Fibroblast of lung (primary cell): ENCODE measurements at regions not wholly inside any gene's neighbourhood (a gene's known extent, or its start where the extent isn't known, plus 50 kb on each side); places are given as distances from the start of the nearest gene placed in this dataset.

Experiments
- DNase-seq, 2 donors: peaks; one replicate each; pipeline versions ENCODE4 v3.0.0 to v3.0.0-alpha.2; 2010; ENCODE audit warnings: low read depth in 2 of 2
- H2AFZ ChIP-seq: 2 replicates; pipeline ENCODE4 v1.5.1; 2012; ENCODE audit warnings: low read length, control low read depth, inconsistent platforms
- H3K27ac ChIP-seq: 2 replicates; pipeline ENCODE4 v1.5.1; 2011; ENCODE audit warnings: low read length, control low read depth; ENCODE audit not compliant: insufficient read depth
- H3K27me3 ChIP-seq: 2 replicates; pipeline ENCODE4 v1.5.1; 2011; ENCODE audit warnings: mild to moderate bottlenecking, low read length; ENCODE audit not compliant: control insufficient read depth, insufficient read depth
- H3K36me3 ChIP-seq: 2 replicates; pipeline ENCODE4 v1.5.1; 2011; ENCODE audit warnings: low read length; ENCODE audit not compliant: control insufficient read depth, insufficient read depth
- H3K4me1 ChIP-seq: 2 replicates; pipeline ENCODE4 v1.5.1; 2011; ENCODE audit warnings: low read length; ENCODE audit not compliant: control insufficient read depth, insufficient read depth; ENCODE audit errors: extremely low read depth
- H3K4me2 ChIP-seq: 2 replicates; pipeline ENCODE4 v1.5.1; 2011; ENCODE audit warnings: low read length, control low read depth; ENCODE audit not compliant: insufficient read depth; ENCODE audit errors: extremely low read depth
- H3K4me3 ChIP-seq, 4 experiments: fragments of 200-600 bp in 1 of 4; sonication (generic) in 1 of 4; replicated peaks in 1 of 4; 2 replicates each; pipeline ENCODE4 v1.5.1; 2011 to 2016; ENCODE audit warnings: low read length in 4 of 4, low read depth in 3 of 4, mild to moderate bottlenecking in 3 of 4, control low read depth in 2 of 4, inconsistent platforms in 1 of 4, mixed read lengths in 1 of 4; ENCODE audit not compliant: insufficient read depth in 1 of 4; ENCODE audit errors: control extremely low read depth in 1 of 4
- H3K79me2 ChIP-seq: 2 replicates; pipeline ENCODE4 v1.5.1; 2012; ENCODE audit warnings: mild to moderate bottlenecking, low read length, inconsistent platforms; ENCODE audit not compliant: control insufficient read depth, insufficient read depth
- H3K9ac ChIP-seq: 2 replicates; pipeline ENCODE4 v1.5.1; 2011; ENCODE audit warnings: mild to moderate bottlenecking, low read length, control low read depth; ENCODE audit not compliant: insufficient read depth
- H3K9me3 ChIP-seq: 2 replicates; pipeline ENCODE4 v1.5.1; 2012; ENCODE audit warnings: low read depth, low read length; ENCODE audit not compliant: control insufficient read depth, insufficient read depth
- H4K20me1 ChIP-seq: 2 replicates; pipeline ENCODE4 v1.5.1; 2011; ENCODE audit warnings: low read length; ENCODE audit not compliant: control insufficient read depth, insufficient read depth; ENCODE audit errors: extremely low read depth
- CTCF ChIP-seq, 2 donors: IDR thresholded peaks in 1 of 2; conservative IDR thresholded peaks in 1 of 2; 1 replicate in 1 of 2; 2 replicates in 1 of 2; pipeline ENCODE4 v1.5.1; 2011 to 2012; ENCODE audit warnings: low read length in 2 of 2, control low read depth in 1 of 2, inconsistent platforms in 1 of 2, low read depth in 1 of 2, mild to moderate bottlenecking in 1 of 2
- EZH2 ChIP-seq: IDR thresholded peaks from 2 replicates; pipeline ENCODE4 v1.5.1; 2012; ENCODE audit warnings: low read length, control low read depth, mild to moderate bottlenecking; ENCODE audit errors: missing control alignments

- H3K4me2 ChIP-seq = no peak overlapping the region
- no peak overlapping the region for H2AFZ ChIP-seq
- no peak overlapping the region for H3K4me3 ChIP-seq
- no peak overlapping the region for H3K27ac ChIP-seq
- no peak overlapping the region for H3K9ac ChIP-seq
- H3K4me1 ChIP-seq = no peaks in the 10 kb centered on the region
- H3K9me3 ChIP-seq = no peaks in the 10 kb centered on the region
- H3K79me2 ChIP-seq = no peaks in the 10 kb centered on the region
- no peak for DNase-seq
- TF ChIP-seq EZH2 = no peak
- no peak for TF ChIP-seq CTCF (conservative IDR thresholded peaks at IDR 0.05 in 1 of 2, IDR thresholded peaks at IDR 0.05 in 1 of 2; ENCODE audit: low read depth in 1 of 2, low read length in 2 of 2)
- H4K20me1 ChIP-seq = no peaks in the 10 kb centered on the region
- H3K27me3 ChIP-seq = peaks cover 4% of the 10 kb centered on the region
- H3K36me3 ChIP-seq = no peaks in the 10 kb centered on the region
Observed at GRCh38 chr5:68949711-68950110, 144.1 kb upstream of the SLC30A5 start.

DNA sequence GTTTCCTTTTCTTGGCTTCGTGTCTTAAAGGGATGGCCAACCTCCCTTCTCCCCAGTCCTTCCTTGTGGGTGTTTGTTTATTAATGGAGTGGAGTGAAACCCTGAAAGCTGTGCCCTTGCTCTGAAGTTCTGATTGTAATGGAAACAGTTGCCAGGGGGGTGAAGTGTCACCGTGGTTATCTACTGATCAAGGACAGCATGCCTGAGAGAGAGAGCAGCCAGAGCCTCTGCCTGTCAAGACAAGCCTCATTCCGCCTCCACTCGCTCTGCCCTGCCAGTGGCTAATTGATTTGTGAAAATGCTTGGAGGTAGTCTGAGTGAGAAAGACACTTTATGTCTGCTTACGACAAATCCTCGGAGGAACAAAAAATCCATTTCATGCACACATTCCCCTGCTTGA is 143.7 kb upstream of the SLC30A5 start:
- TF ChIP-seq EZH2 (no peak), CTCF (conservative IDR thresholded peaks at IDR 0.05 in 1 of 2, IDR thresholded peaks at IDR 0.05 in 1 of 2; ENCODE audit: low read depth in 1 of 2, low read length in 2 of 2) (no peak)
- Histone ChIP-seq H4K20me1 (no peaks in the 10 kb centered on the region), H3K9me3 (no peaks in the 10 kb centered on the region), H3K27ac (no peak overlapping the region), H3K4me1 (no peaks in the 10 kb centered on the region), H3K4me3 (no peak overlapping the region), H3K36me3 (no peaks in the 10 kb centered on the region), H3K9ac (no peak overlapping the region), H3K4me2 (no peak overlapping the region), H2AFZ (no peak overlapping the region), H3K27me3 (peaks cover 4% of the 10 kb centered on the region), H3K79me2 (no peaks in the 10 kb centered on the region)
- peak in 1 of 2 donors; percentile 4 for DNase-seq

DNA sequence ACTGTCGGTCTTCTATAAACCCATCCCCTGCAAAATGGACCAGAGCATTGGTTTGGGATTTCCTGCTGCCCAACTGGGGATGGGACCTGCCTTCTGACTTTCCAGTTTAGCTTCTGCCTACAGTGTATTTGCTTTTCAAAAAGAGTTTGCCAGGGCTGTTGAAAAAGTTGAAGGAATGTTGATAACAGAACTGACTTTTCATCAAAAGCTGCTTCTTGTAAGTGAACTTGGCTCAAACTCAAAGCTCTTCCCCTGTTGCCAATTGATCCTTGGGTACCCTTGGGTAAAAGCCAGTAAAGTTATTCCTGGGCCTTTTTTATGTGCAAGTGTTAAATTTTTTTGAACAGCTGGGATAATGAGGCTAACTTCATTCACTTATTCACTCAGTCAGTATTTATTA is 142.9 kb upstream of the SLC30A5 start:
- no peak for DNase-seq
- H3K4me2 ChIP-seq = no peak overlapping the region
- no peaks in the 10 kb centered on the region for H4K20me1 ChIP-seq
- H2AFZ ChIP-seq = no peak overlapping the region
- H3K4me1 ChIP-seq = no peaks in the 10 kb centered on the region
- TF ChIP-seq EZH2 = no peak
- TF ChIP-seq CTCF (conservative IDR thresholded peaks at IDR 0.05 in 1 of 2, IDR thresholded peaks at IDR 0.05 in 1 of 2; ENCODE audit: low read depth in 1 of 2, low read length in 2 of 2) = no peak
- no peaks in the 10 kb centered on the region for H3K9me3 ChIP-seq
- H3K27me3 ChIP-seq = peaks cover 2% of the 10 kb centered on the region
- H3K79me2 ChIP-seq = no peaks in the 10 kb centered on the region
- H3K27ac ChIP-seq = no peak overlapping the region
- H3K9ac ChIP-seq = no peak overlapping the region
- H3K4me3 ChIP-seq = no peak overlapping the region
- no peaks in the 10 kb centered on the region for H3K36me3 ChIP-seq
